ENCODE measurements at regions not wholly inside any gene's neighbourhood (a gene's known extent, or its start where the extent isn't known, plus 50 kb on each side); places are given as distances from the start of the nearest gene placed in this dataset.

DNA sequence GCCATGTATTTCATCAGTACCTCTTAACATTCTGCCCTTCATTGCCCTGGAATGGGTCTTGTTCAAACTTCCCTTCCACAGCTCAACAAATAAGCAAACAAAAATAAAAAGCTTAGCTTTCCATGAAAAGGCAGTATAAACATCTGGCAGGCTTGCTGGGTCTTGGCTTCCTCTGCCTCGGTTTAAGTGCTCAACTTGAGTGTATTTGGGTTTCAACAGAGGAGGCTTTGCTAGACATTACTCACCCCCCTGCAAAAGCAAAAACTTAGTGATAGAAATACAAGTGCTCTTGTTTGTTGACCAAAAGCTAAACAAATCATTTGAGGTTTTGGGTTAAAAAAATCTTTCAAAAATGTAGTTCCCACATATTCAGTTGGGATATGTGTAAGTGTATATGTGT lies 518.5 kb downstream of the PLPP3 start:
- TF ChIP-seq, protein P1, sequence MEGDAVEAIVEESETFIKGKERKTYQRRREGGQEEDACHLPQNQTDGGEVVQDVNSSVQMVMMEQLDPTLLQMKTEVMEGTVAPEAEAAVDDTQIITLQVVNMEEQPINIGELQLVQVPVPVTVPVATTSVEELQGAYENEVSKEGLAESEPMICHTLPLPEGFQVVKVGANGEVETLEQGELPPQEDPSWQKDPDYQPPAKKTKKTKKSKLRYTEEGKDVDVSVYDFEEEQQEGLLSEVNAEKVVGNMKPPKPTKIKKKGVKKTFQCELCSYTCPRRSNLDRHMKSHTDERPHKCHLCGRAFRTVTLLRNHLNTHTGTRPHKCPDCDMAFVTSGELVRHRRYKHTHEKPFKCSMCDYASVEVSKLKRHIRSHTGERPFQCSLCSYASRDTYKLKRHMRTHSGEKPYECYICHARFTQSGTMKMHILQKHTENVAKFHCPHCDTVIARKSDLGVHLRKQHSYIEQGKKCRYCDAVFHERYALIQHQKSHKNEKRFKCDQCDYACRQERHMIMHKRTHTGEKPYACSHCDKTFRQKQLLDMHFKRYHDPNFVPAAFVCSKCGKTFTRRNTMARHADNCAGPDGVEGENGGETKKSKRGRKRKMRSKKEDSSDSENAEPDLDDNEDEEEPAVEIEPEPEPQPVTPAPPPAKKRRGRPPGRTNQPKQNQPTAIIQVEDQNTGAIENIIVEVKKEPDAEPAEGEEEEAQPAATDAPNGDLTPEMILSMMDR (IDR thresholded peaks at IDR 0.05; ENCODE audit: insufficient read depth, low read length) = no peak
- TF ChIP-seq POLR2AphosphoS5 (IDR thresholded peaks at IDR 0.05; ENCODE audit: low read depth) (no peak), GABPA (IDR thresholded peaks at IDR 0.05; ENCODE audit: low read depth) (no peak)
